ENCODE measurements at regions not wholly inside any gene's neighbourhood (a gene's known extent, or its start where the extent isn't known, plus 50 kb on each side); places are given as distances from the start of the nearest gene placed in this dataset.

- ATAC-seq = no peak
- H3K27me3 Mint-ChIP-seq (ENCODE audit: insufficient read depth, low read depth, poor library complexity) = peaks cover 3% of the 10 kb centered on the region
- H3K27ac Mint-ChIP-seq = no peak overlapping the region
Observed at GRCh38 chr2:239538357-239539052, 137.7 kb upstream of the HDAC4 start.

More at GRCh38 chr2:239538357-239539052, 137.7 kb upstream of the HDAC4 start:
- no peak overlapping the region for H3K4me3 ChIP-seq
- no peaks in the 10 kb centered on the region for H3K79me2 ChIP-seq (replicated peaks; ENCODE audit: insufficient read depth)
- TF ChIP-seq EZH2phosphoT487 (IDR thresholded peaks at IDR 0.05; ENCODE audit: unreplicated experiment) (no peak), JUNB (IDR thresholded peaks at IDR 0.05; ENCODE audit: unreplicated experiment) (no peak), POLR2AphosphoS5 (IDR thresholded peaks at IDR 0.05; ENCODE audit: low read depth) (no peak), ZNF331 (CRISPR knock-in tag; IDR thresholded peaks at IDR 0.05; ENCODE audit: low read depth) (no peak), STAT1 (IDR thresholded peaks at IDR 0.05; ENCODE audit: unreplicated experiment) (no peak), NANOG (IDR thresholded peaks at IDR 0.05; ENCODE audit: borderline replicate concordance) (no peak), CREB1 (CRISPR knock-in tag; IDR thresholded peaks at IDR 0.05; ENCODE audit: low read depth) (no peak), ZNF114 (CRISPR knock-in tag; IDR thresholded peaks at IDR 0.05) (no peak), ETS1 (IDR thresholded peaks at IDR 0.05) (no peak), EZH2 (IDR thresholded peaks at IDR 0.05; ENCODE audit: low read depth, unreplicated experiment) (no peak)
- TF ChIP-seq, protein P1, sequence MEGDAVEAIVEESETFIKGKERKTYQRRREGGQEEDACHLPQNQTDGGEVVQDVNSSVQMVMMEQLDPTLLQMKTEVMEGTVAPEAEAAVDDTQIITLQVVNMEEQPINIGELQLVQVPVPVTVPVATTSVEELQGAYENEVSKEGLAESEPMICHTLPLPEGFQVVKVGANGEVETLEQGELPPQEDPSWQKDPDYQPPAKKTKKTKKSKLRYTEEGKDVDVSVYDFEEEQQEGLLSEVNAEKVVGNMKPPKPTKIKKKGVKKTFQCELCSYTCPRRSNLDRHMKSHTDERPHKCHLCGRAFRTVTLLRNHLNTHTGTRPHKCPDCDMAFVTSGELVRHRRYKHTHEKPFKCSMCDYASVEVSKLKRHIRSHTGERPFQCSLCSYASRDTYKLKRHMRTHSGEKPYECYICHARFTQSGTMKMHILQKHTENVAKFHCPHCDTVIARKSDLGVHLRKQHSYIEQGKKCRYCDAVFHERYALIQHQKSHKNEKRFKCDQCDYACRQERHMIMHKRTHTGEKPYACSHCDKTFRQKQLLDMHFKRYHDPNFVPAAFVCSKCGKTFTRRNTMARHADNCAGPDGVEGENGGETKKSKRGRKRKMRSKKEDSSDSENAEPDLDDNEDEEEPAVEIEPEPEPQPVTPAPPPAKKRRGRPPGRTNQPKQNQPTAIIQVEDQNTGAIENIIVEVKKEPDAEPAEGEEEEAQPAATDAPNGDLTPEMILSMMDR (conservative IDR thresholded peaks at IDR 0.05; ENCODE audit: low read depth in 2 of 2) = no peak
- TF ChIP-seq, protein P2, sequence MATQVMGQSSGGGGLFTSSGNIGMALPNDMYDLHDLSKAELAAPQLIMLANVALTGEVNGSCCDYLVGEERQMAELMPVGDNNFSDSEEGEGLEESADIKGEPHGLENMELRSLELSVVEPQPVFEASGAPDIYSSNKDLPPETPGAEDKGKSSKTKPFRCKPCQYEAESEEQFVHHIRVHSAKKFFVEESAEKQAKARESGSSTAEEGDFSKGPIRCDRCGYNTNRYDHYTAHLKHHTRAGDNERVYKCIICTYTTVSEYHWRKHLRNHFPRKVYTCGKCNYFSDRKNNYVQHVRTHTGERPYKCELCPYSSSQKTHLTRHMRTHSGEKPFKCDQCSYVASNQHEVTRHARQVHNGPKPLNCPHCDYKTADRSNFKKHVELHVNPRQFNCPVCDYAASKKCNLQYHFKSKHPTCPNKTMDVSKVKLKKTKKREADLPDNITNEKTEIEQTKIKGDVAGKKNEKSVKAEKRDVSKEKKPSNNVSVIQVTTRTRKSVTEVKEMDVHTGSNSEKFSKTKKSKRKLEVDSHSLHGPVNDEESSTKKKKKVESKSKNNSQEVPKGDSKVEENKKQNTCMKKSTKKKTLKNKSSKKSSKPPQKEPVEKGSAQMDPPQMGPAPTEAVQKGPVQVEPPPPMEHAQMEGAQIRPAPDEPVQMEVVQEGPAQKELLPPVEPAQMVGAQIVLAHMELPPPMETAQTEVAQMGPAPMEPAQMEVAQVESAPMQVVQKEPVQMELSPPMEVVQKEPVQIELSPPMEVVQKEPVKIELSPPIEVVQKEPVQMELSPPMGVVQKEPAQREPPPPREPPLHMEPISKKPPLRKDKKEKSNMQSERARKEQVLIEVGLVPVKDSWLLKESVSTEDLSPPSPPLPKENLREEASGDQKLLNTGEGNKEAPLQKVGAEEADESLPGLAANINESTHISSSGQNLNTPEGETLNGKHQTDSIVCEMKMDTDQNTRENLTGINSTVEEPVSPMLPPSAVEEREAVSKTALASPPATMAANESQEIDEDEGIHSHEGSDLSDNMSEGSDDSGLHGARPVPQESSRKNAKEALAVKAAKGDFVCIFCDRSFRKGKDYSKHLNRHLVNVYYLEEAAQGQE (IDR thresholded peaks at IDR 0.05; ENCODE audit: unreplicated experiment) = no peak
- TF ChIP-seq, protein P3, sequence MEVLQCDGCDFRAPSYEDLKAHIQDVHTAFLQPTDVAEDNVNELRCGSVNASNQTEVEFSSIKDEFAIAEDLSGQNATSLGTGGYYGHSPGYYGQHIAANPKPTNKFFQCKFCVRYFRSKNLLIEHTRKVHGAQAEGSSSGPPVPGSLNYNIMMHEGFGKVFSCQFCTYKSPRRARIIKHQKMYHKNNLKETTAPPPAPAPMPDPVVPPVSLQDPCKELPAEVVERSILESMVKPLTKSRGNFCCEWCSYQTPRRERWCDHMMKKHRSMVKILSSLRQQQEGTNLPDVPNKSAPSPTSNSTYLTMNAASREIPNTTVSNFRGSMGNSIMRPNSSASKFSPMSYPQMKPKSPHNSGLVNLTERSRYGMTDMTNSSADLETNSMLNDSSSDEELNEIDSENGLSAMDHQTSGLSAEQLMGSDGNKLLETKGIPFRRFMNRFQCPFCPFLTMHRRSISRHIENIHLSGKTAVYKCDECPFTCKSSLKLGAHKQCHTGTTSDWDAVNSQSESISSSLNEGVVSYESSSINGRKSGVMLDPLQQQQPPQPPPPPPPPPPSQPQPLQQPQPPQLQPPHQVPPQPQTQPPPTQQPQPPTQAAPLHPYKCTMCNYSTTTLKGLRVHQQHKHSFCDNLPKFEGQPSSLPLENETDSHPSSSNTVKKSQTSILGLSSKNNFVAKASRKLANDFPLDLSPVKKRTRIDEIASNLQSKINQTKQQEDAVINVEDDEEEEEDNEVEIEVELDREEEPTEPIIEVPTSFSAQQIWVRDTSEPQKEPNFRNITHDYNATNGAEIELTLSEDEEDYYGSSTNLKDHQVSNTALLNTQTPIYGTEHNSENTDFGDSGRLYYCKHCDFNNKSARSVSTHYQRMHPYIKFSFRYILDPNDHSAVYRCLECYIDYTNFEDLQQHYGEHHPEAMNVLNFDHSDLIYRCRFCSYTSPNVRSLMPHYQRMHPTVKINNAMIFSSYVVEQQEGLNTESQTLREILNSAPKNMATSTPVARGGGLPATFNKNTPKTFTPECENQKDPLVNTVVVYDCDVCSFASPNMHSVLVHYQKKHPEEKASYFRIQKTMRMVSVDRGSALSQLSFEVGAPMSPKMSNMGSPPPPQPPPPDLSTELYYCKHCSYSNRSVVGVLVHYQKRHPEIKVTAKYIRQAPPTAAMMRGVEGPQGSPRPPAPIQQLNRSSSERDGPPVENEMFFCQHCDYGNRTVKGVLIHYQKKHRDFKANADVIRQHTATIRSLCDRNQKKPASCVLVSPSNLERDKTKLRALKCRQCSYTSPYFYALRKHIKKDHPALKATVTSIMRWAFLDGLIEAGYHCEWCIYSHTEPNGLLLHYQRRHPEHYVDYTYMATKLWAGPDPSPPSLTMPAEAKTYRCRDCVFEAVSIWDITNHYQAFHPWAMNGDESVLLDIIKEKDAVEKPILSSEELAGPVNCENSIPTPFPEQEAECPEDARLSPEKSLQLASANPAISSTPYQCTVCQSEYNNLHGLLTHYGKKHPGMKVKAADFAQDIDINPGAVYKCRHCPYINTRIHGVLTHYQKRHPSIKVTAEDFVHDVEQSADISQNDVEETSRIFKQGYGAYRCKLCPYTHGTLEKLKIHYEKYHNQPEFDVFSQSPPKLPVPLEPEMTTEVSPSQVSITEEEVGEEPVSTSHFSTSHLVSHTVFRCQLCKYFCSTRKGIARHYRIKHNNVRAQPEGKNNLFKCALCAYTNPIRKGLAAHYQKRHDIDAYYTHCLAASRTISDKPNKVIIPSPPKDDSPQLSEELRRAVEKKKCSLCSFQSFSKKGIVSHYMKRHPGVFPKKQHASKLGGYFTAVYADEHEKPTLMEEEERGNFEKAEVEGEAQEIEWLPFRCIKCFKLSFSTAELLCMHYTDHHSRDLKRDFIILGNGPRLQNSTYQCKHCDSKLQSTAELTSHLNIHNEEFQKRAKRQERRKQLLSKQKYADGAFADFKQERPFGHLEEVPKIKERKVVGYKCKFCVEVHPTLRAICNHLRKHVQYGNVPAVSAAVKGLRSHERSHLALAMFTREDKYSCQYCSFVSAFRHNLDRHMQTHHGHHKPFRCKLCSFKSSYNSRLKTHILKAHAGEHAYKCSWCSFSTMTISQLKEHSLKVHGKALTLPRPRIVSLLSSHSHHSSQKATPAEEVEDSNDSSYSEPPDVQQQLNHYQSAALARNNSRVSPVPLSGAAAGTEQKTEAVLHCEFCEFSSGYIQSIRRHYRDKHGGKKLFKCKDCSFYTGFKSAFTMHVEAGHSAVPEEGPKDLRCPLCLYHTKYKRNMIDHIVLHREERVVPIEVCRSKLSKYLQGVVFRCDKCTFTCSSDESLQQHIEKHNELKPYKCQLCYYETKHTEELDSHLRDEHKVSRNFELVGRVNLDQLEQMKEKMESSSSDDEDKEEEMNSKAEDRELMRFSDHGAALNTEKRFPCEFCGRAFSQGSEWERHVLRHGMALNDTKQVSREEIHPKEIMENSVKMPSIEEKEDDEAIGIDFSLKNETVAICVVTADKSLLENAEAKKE (CRISPR knock-in tag; IDR thresholded peaks at IDR 0.05) = no peak
- Mint-ChIP-seq H3K36me3 (ENCODE audit: low read depth) (no peaks in the 10 kb centered on the region), H3K4me3 (no peak overlapping the region), H3K4me1 (no peaks in the 10 kb centered on the region), H3K9me3 (peaks cover 4% of the 10 kb centered on the region; the same call in 1 of the 3 replicates)
- no peak overlapping the region for H3K27ac ChIP-seq (ENCODE audit: low read depth)
- no peak overlapping the region for H2AFZ ChIP-seq
- no peaks in the 10 kb centered on the region for H3K27me3 ChIP-seq (ENCODE audit: insufficient read depth)
- no peaks in the 10 kb centered on the region for H4K20me1 ChIP-seq (replicated peaks; ENCODE audit: insufficient read depth)
- no peak overlapping the region for H3K4me2 ChIP-seq
- no peaks in the 10 kb centered on the region for H3K36me3 ChIP-seq (ENCODE audit: insufficient read depth)
- DNase-seq (ENCODE audit: low spot score) = no peak
- no peaks in the 10 kb centered on the region for H3K9me2 ChIP-seq (ENCODE audit: insufficient read depth)
- H3K4me1 ChIP-seq (ENCODE audit: insufficient read depth) = no peaks in the 10 kb centered on the region
- no peaks in the 10 kb centered on the region for H3F3A ChIP-seq (replicated peaks; ENCODE audit: low read depth)
